Epithelial cell of proximal tubule (primary cell): ENCODE measurements at regions not wholly inside any gene's neighbourhood (a gene's known extent, or its start where the extent isn't known, plus 50 kb on each side); places are given as distances from the start of the nearest gene placed in this dataset.

Source experiments
- DNase-seq: peaks from one replicate; pipeline ENCODE4 v3.0.0-alpha.2; 2011; ENCODE audit warnings: low read depth
- H3K4me3 ChIP-seq: 2 replicates; pipeline ENCODE4 v1.5.1; 2011; ENCODE audit warnings: low read depth, mild to moderate bottlenecking, low read length
- TF ChIP-seq, protein P1 (sequence below): conservative IDR thresholded peaks from 2 replicates; pipeline ENCODE4 v1.5.1; 2012; ENCODE audit warnings: low read depth, mild to moderate bottlenecking, low read length

- DNase-seq = no peak
- TF ChIP-seq, protein P1, sequence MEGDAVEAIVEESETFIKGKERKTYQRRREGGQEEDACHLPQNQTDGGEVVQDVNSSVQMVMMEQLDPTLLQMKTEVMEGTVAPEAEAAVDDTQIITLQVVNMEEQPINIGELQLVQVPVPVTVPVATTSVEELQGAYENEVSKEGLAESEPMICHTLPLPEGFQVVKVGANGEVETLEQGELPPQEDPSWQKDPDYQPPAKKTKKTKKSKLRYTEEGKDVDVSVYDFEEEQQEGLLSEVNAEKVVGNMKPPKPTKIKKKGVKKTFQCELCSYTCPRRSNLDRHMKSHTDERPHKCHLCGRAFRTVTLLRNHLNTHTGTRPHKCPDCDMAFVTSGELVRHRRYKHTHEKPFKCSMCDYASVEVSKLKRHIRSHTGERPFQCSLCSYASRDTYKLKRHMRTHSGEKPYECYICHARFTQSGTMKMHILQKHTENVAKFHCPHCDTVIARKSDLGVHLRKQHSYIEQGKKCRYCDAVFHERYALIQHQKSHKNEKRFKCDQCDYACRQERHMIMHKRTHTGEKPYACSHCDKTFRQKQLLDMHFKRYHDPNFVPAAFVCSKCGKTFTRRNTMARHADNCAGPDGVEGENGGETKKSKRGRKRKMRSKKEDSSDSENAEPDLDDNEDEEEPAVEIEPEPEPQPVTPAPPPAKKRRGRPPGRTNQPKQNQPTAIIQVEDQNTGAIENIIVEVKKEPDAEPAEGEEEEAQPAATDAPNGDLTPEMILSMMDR = no peak
- H3K4me3 ChIP-seq = no peak overlapping the region
Measured at GRCh38 chr12:92341065-92341668, 195.5 kb upstream of the BTG1 start.

GRCh38 chr12:92340441-92341064 is 194.9 kb upstream of the BTG1 start:
- no peak overlapping the region for H3K4me3 ChIP-seq
- DNase-seq = no peak
- TF ChIP-seq, protein P1 = no peak

- TF ChIP-seq, protein P1 = no peak
- no peak overlapping the region for H3K4me3 ChIP-seq
- no peak for DNase-seq
Measured at GRCh38 chr12:92340003-92340402, 194.4 kb upstream of the BTG1 start.

DNA sequence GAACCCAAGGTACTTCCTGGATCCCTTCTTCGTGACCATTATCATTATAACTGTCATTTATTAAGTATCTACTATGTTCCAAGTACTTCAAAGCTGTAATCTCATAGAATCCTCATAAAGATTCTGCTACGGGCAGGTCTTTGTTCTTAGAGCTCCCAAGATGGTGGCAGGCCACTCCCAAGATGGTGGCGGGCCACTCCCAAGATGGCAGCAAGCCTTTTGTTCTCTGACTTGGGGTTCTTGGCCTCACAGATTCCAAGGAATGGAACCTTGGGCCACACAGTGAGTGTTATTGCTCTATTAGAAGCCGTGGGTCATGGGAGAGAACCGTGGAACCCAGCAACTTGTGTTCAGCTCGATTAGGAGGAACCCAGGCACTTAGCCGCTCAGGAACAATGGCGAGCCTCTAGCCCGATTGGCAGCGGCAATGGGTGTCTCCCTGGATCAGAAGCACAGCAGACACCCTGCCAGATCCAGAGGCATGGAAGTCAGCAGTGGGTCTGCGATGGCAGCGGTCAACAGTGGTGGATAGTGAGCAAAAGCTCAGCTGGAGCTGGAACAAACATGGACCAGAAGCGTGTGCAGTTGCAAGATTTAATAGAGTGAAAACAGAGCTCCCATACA is 193.7 kb upstream of the BTG1 start:
- H3K4me3 ChIP-seq = no peak overlapping the region
- TF ChIP-seq, protein P1 = no peak
- DNase-seq = no peak

DNA sequence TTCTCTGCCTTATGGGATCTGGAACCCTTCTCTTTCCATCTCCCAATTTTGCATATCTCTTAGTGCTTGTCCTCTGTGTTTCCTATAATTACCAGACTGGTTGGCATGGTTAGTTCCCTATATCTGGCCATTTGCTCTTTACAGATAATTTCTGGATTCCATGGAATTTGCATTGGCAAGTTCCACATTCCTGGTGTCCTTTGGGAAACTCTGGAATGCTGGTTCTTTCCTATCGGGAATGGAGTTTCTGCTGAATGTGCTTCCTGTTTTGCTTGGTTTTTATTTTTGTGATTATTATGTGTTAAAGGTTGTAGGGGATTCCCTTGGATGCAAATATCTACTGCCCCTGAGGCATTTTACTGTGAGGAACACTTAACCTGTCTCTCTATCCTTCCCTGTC is 193.0 kb upstream of the BTG1 start:
- TF ChIP-seq, protein P1 = no peak
- no peak overlapping the region for H3K4me3 ChIP-seq
- DNase-seq = no peak

DNA sequence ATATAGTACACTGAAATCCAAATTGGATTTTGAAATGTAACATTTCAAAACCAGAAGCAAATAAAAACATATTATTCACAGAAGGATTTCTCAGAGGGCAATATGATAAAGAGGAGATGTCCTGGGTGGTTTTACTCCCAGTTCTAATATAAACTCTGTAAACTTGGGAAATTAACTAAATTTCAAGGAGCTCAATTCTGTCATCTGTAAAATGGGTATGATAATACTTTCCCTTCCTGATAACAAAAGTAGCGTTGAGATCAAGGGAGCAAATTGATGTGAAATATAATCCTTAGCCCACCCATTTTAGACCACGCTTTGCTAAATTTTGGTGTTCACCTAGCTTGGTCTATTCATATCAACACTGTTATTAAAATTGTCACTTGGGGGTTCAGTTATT is 192.5 kb upstream of the BTG1 start:
- TF ChIP-seq, protein P1 = no peak
- DNase-seq = no peak
- H3K4me3 ChIP-seq = no peak overlapping the region
